ENCODE measurements at regions not wholly inside any gene's neighbourhood (a gene's known extent, or its start where the extent isn't known, plus 50 kb on each side); places are given as distances from the start of the nearest gene placed in this dataset.
A peak's percentile ranks its signal among the peaks of the same experiment; 100 is the strongest.
"Not testable (repeated sequence)": the region's sequence is repeated elsewhere in the genome, so short reads cannot be mapped to it uniquely, and the experiment has no call there.

- no peak for DNase-seq
- no peak for ATAC-seq (replicated peaks in 1 of 2)
- H3K27me3 Mint-ChIP-seq (ENCODE audit: low read depth) = no peaks in the 10 kb centered on the region
- peaks cover 0 to 1% of the 10 kb centered on the region in 2 donors for H3K9me3 Mint-ChIP-seq
- no peak overlapping the region for H3K4me3 Mint-ChIP-seq
- no peaks in the 10 kb centered on the region for H3K4me1 Mint-ChIP-seq (ENCODE audit: low read depth)
- H3K27ac Mint-ChIP-seq = no peak overlapping the region
- no peaks in the 10 kb centered on the region for H3K36me3 Mint-ChIP-seq (ENCODE audit: insufficient read depth in 2 of 2)
Measured at GRCh38 chr5:97501965-97502305, 318.9 kb upstream of the RIOK2 start.

GRCh38 chr5:97508864-97509263 is 325.8 kb upstream of the RIOK2 start:
- Mint-ChIP-seq H3K27ac (no peak overlapping the region), H3K4me3 (no peak overlapping the region), H3K9me3 (peaks cover 1% of the 10 kb centered on the region in 2 donors), H3K36me3 (ENCODE audit: insufficient read depth in 2 of 2) (no peaks in the 10 kb centered on the region), H3K27me3 (ENCODE audit: low read depth) (no peaks in the 10 kb centered on the region), H3K4me1 (ENCODE audit: low read depth) (no peaks in the 10 kb centered on the region)
- DNase-seq (no peak), ATAC-seq (replicated peaks in 1 of 2) (no peak)

- not testable (repeated sequence) for H3K36me3 Mint-ChIP-seq (ENCODE audit: insufficient read depth in 2 of 2); DNase-seq; H3K27ac Mint-ChIP-seq; H3K4me3 Mint-ChIP-seq; H3K27me3 Mint-ChIP-seq (ENCODE audit: low read depth); ATAC-seq (replicated peaks in 1 of 2); H3K4me1 Mint-ChIP-seq (ENCODE audit: low read depth); H3K9me3 Mint-ChIP-seq
Measured at GRCh38 chr5:97519565-97519964, 336.5 kb upstream of the RIOK2 start.

- H3K36me3 Mint-ChIP-seq (ENCODE audit: insufficient read depth in 2 of 2); H3K4me3 Mint-ChIP-seq; H3K9me3 Mint-ChIP-seq; ATAC-seq (replicated peaks in 1 of 2); DNase-seq; H3K27ac Mint-ChIP-seq; H3K27me3 Mint-ChIP-seq (ENCODE audit: low read depth); H3K4me1 Mint-ChIP-seq (ENCODE audit: low read depth): not testable (repeated sequence)
Measured at GRCh38 chr5:97523336-97523735, 340.3 kb upstream of the RIOK2 start.

GRCh38 chr5:97525780-97526179 is 342.7 kb upstream of the RIOK2 start:
- Mint-ChIP-seq H3K4me3 (no peak overlapping the region), H3K27me3 (ENCODE audit: low read depth) (no peaks in the 10 kb centered on the region), H3K9me3 (no peaks in the 10 kb centered on the region), H3K36me3 (ENCODE audit: insufficient read depth in 2 of 2) (no peaks in the 10 kb centered on the region), H3K27ac (no peak overlapping the region), H3K4me1 (ENCODE audit: low read depth) (no peaks in the 10 kb centered on the region)
- DNase-seq = no peak
- no peak for ATAC-seq (replicated peaks in 1 of 2)

- Mint-ChIP-seq H3K9me3 (no peaks in the 10 kb centered on the region), H3K27ac (no peak overlapping the region), H3K4me3 (no peak overlapping the region), H3K4me1 (ENCODE audit: low read depth) (no peaks in the 10 kb centered on the region), H3K27me3 (ENCODE audit: low read depth) (no peaks in the 10 kb centered on the region), H3K36me3 (ENCODE audit: insufficient read depth in 2 of 2) (no peaks in the 10 kb centered on the region)
- ATAC-seq (replicated peaks in 1 of 2) = no peak
- DNase-seq = no peak
Measured at GRCh38 chr5:97528941-97529340, 345.9 kb upstream of the RIOK2 start.

GRCh38 chr5:97529354-97529985 is 346.4 kb upstream of the RIOK2 start:
- no peaks in the 10 kb centered on the region for H3K36me3 Mint-ChIP-seq (ENCODE audit: insufficient read depth in 2 of 2)
- no peak overlapping the region for H3K4me3 Mint-ChIP-seq
- no peaks in the 10 kb centered on the region for H3K4me1 Mint-ChIP-seq (ENCODE audit: low read depth)
- no peak overlapping the region for H3K27ac Mint-ChIP-seq
- DNase-seq = no peak
- no peak for ATAC-seq (replicated peaks in 1 of 2)
- no peaks in the 10 kb centered on the region for H3K27me3 Mint-ChIP-seq (ENCODE audit: low read depth)
- H3K9me3 Mint-ChIP-seq = no peaks in the 10 kb centered on the region

- DNase-seq = no peak
- no peaks in the 10 kb centered on the region for H3K27me3 Mint-ChIP-seq (ENCODE audit: low read depth)
- no peak overlapping the region for H3K27ac Mint-ChIP-seq
- no peaks in the 10 kb centered on the region for H3K9me3 Mint-ChIP-seq
- no peaks in the 10 kb centered on the region for H3K36me3 Mint-ChIP-seq (ENCODE audit: insufficient read depth in 2 of 2)
- H3K4me1 Mint-ChIP-seq (ENCODE audit: low read depth) = no peaks in the 10 kb centered on the region
- no peak overlapping the region for H3K4me3 Mint-ChIP-seq
- no peak for ATAC-seq (replicated peaks in 1 of 2)
Measured at GRCh38 chr5:97531549-97531948, 348.5 kb upstream of the RIOK2 start.

GRCh38 chr5:97534166-97534565 is 351.1 kb upstream of the RIOK2 start:
- Mint-ChIP-seq H3K9me3 (no peaks in the 10 kb centered on the region), H3K4me3 (no peak overlapping the region), H3K36me3 (ENCODE audit: insufficient read depth in 2 of 2) (no peaks in the 10 kb centered on the region), H3K27ac (no peak overlapping the region), H3K27me3 (ENCODE audit: low read depth) (no peaks in the 10 kb centered on the region), H3K4me1 (ENCODE audit: low read depth) (no peaks in the 10 kb centered on the region)
- DNase-seq (peak in 1 of 2 donors; percentile 4), ATAC-seq (replicated peaks in 1 of 2) (peak in 1 of 2 donors; percentile 58)

- Mint-ChIP-seq H3K4me1 (ENCODE audit: low read depth) (no peaks in the 10 kb centered on the region), H3K36me3 (ENCODE audit: insufficient read depth in 2 of 2) (no peaks in the 10 kb centered on the region), H3K4me3 (no peak overlapping the region), H3K9me3 (no peaks in the 10 kb centered on the region), H3K27me3 (ENCODE audit: low read depth) (no peaks in the 10 kb centered on the region), H3K27ac (no peak overlapping the region)
- DNase-seq (no peak), ATAC-seq (replicated peaks in 1 of 2) (no peak)
Measured at GRCh38 chr5:97536683-97537082, 353.6 kb upstream of the RIOK2 start.

- Mint-ChIP-seq H3K4me1 (ENCODE audit: low read depth) (no peaks in the 10 kb centered on the region), H3K4me3 (no peak overlapping the region), H3K9me3 (no peaks in the 10 kb centered on the region), H3K27ac (no peak overlapping the region), H3K27me3 (ENCODE audit: low read depth) (no peaks in the 10 kb centered on the region), H3K36me3 (ENCODE audit: insufficient read depth in 2 of 2) (no peaks in the 10 kb centered on the region)
- ATAC-seq (replicated peaks in 1 of 2) (no peak), DNase-seq (no peak)
Measured at GRCh38 chr5:97538912-97539311, 355.9 kb upstream of the RIOK2 start.

GRCh38 chr5:97541864-97542263 is 358.8 kb upstream of the RIOK2 start:
- Mint-ChIP-seq H3K27ac (no peak overlapping the region), H3K27me3 (ENCODE audit: low read depth) (no peaks in the 10 kb centered on the region), H3K4me1 (ENCODE audit: low read depth) (peaks cover 7% of the 10 kb centered on the region), H3K4me3 (no peak overlapping the region), H3K9me3 (no peaks in the 10 kb centered on the region), H3K36me3 (ENCODE audit: insufficient read depth in 2 of 2) (no peaks in the 10 kb centered on the region)
- DNase-seq (no peak), ATAC-seq (replicated peaks in 1 of 2) (no peak)

GRCh38 chr5:97542469-97542868 is 359.4 kb upstream of the RIOK2 start:
- H3K27me3 Mint-ChIP-seq (ENCODE audit: low read depth) = no peaks in the 10 kb centered on the region
- DNase-seq (no peak), ATAC-seq (replicated peaks in 1 of 2) (no peak)
- H3K36me3 Mint-ChIP-seq (ENCODE audit: insufficient read depth in 2 of 2) = peaks cover 0 to 1% of the 10 kb centered on the region in 2 donors
- H3K27ac Mint-ChIP-seq = no peak overlapping the region
- H3K9me3 Mint-ChIP-seq = no peaks in the 10 kb centered on the region
- H3K4me3 Mint-ChIP-seq = no peak overlapping the region
- H3K4me1 Mint-ChIP-seq (ENCODE audit: low read depth) = peaks cover 10% of the 10 kb centered on the region

GRCh38 chr5:97543166-97543565 is 360.1 kb upstream of the RIOK2 start:
- Mint-ChIP-seq H3K4me1 (ENCODE audit: low read depth) (peaks cover 16% of the 10 kb centered on the region), H3K9me3 (no peaks in the 10 kb centered on the region), H3K27ac (no peak overlapping the region), H3K36me3 (ENCODE audit: insufficient read depth in 2 of 2) (peaks cover 0 to 2% of the 10 kb centered on the region in 2 donors), H3K4me3 (no peak overlapping the region), H3K27me3 (ENCODE audit: low read depth) (no peaks in the 10 kb centered on the region)
- ATAC-seq (replicated peaks in 1 of 2) = no peak
- DNase-seq = no peak
